IMR-90 (cell line): ENCODE measurements at regions not wholly inside any gene's neighbourhood (a gene's known extent, or its start where the extent isn't known, plus 50 kb on each side); places are given as distances from the start of the nearest gene placed in this dataset.

Experiments
- ATAC-seq: fragments of 200-7000 bp; cut with Tn5 transposase; 2 replicates; pipeline ENCODE4 v1.9.1; 2020; ENCODE audit warnings: low read depth, mild to moderate bottlenecking, moderate library complexity
- BruUV-seq: library from RNA; stranded (reverse); fragments of 400-500 nt; replicated peaks from 2 replicates; lab custom pipeline; 2021; lab: Mats Ljungman, UMichigan
- CTCF ChIA-PET: fragments of 300-600 bp; formaldehyde crosslinking; extraction: SDS; loops from one replicate; lab custom pipeline; 2021; ENCODE audit warnings: antibody characterized with exemption; lab: Yijun Ruan, JAX
- POLR2A ChIA-PET: fragments of 300-600 bp; sonication (Branson Sonifier 250); formaldehyde crosslinking; loops from one replicate; lab custom pipeline; 2022; ENCODE audit warnings: antibody characterized with exemption; ENCODE audit not compliant: unreplicated experiment; lab: Charles Lee
- DNase-seq: peaks from one replicate; pipeline ENCODE4 v3.0.0; 2013
- H2AFZ ChIP-seq: replicated peaks from 2 replicates; pipeline ENCODE3; 2013; ENCODE audit warnings: low read length, mild to moderate bottlenecking; ENCODE audit not compliant: poor library complexity
- H2AK5ac ChIP-seq: 2 replicates; pipeline ENCODE4 v1.6.1; 2013; ENCODE audit warnings: low read depth, low read length, inconsistent platforms
- H2AK9ac ChIP-seq: replicated peaks from 2 replicates; pipeline ENCODE3; 2013; ENCODE audit warnings: mild to moderate bottlenecking, low read depth, low read length, moderate library complexity; ENCODE audit not compliant: poor library complexity
- H2BK120ac ChIP-seq: 2 replicates; pipeline ENCODE4 v1.6.1; 2013; ENCODE audit warnings: low read depth, low read length, inconsistent platforms
- H2BK15ac ChIP-seq: 3 replicates; pipeline ENCODE4 v1.6.1; 2013; ENCODE audit warnings: low read depth, low read length, inconsistent platforms
- H2BK20ac ChIP-seq: 2 replicates; pipeline ENCODE4 v1.6.1; 2013; ENCODE audit warnings: low read depth, mild to moderate bottlenecking, inconsistent platforms, low read length, moderate library complexity
- H2BK5ac ChIP-seq: 2 replicates; pipeline ENCODE4 v1.6.1; 2013; ENCODE audit warnings: mild to moderate bottlenecking, low read depth, low read length, inconsistent platforms; ENCODE audit not compliant: poor library complexity, severe bottlenecking
- H3K14ac ChIP-seq: replicated peaks from 2 replicates; pipeline ENCODE4 v1.6.1; 2013; ENCODE audit warnings: low read depth, low read length, inconsistent platforms
- H3K18ac ChIP-seq: 2 replicates; pipeline ENCODE4 v1.6.1; 2013; ENCODE audit warnings: low read depth, low read length, control low read depth
- H3K23ac ChIP-seq: 2 replicates; pipeline ENCODE4 v1.6.1; 2013; ENCODE audit warnings: low read depth, low read length, inconsistent platforms
- H3K27ac ChIP-seq: 2 replicates; pipeline ENCODE4 v1.5.1; 2013; ENCODE audit warnings: mild to moderate bottlenecking, control low read depth, low read length; ENCODE audit not compliant: insufficient read depth
- H3K27me3 ChIP-seq: 2 replicates; pipeline ENCODE4 v1.6.1; 2013; ENCODE audit warnings: low read length; ENCODE audit not compliant: control insufficient read depth, insufficient read depth
- H3K36me3 ChIP-seq: 2 replicates; pipeline ENCODE4 v1.6.1; 2013; ENCODE audit warnings: low read length, mixed read lengths; ENCODE audit not compliant: control insufficient read depth, insufficient read depth
- H3K4ac ChIP-seq: 2 replicates; pipeline ENCODE4 v1.6.1; 2013; ENCODE audit warnings: low read depth, low read length, inconsistent platforms
- H3K4me1 ChIP-seq: 2 replicates; pipeline ENCODE4 v1.6.1; 2013; ENCODE audit warnings: low read length, mixed read lengths; ENCODE audit not compliant: control insufficient read depth, insufficient read depth
- H3K4me2 ChIP-seq: 2 replicates; pipeline ENCODE4 v1.6.1; 2013; ENCODE audit warnings: low read depth, mild to moderate bottlenecking, control low read depth, low read length, moderate library complexity
- H3K4me3 ChIP-seq: 2 replicates; pipeline ENCODE4 v1.5.1; 2013; ENCODE audit warnings: low read depth, mild to moderate bottlenecking, control low read depth, low read length, moderate library complexity; ENCODE audit not compliant: insufficient read depth
- H3K56ac ChIP-seq: 2 replicates; pipeline ENCODE4 v1.6.1; 2013; ENCODE audit warnings: low read length, inconsistent platforms; ENCODE audit not compliant: insufficient read depth; ENCODE audit errors: extremely low read depth
- H3K79me1 ChIP-seq, 2 experiments: 2 replicates each; pipeline ENCODE4 v1.6.1; 2013; ENCODE audit warnings: low read length in 2 of 2, inconsistent platforms in 1 of 2, low read depth in 1 of 2
- H3K9ac ChIP-seq: 2 replicates; pipeline ENCODE4 v1.6.1; 2013; ENCODE audit warnings: low read depth, low read length, control low read depth
- H3K9me1 ChIP-seq: 2 replicates; pipeline ENCODE4 v1.6.1; 2013; ENCODE audit warnings: low read length, inconsistent platforms; ENCODE audit not compliant: insufficient read depth
- H3K9me3 ChIP-seq: 2 replicates; pipeline ENCODE4 v1.6.1; 2013; ENCODE audit warnings: low read length; ENCODE audit not compliant: control insufficient read depth, insufficient read depth
- H4K20me1 ChIP-seq: 2 replicates; pipeline ENCODE4 v1.6.1; 2013; ENCODE audit warnings: low read length, inconsistent platforms; ENCODE audit not compliant: insufficient read depth
- H4K5ac ChIP-seq: 2 replicates; pipeline ENCODE4 v1.6.1; 2013; ENCODE audit warnings: mild to moderate bottlenecking, low read depth, low read length, control low read depth
- H4K8ac ChIP-seq, 2 experiments: 2 replicates each; pipeline ENCODE4 v1.6.1; 2013; ENCODE audit warnings: low read depth in 2 of 2, low read length in 2 of 2, control low read depth in 1 of 2, inconsistent platforms in 1 of 2
- H4K91ac ChIP-seq: 2 replicates; pipeline ENCODE4 v1.6.1; 2013; ENCODE audit warnings: low read depth, low read length, inconsistent platforms; ENCODE audit not compliant: insufficient read depth
- BHLHE40 ChIP-seq: fragments of 150-350 bp; IDR thresholded peaks from 2 replicates; pipeline ENCODE4 v1.6.1; 2016; ENCODE audit warnings: mild to moderate bottlenecking, low read depth, low read length
- CEBPB ChIP-seq: IDR thresholded peaks from 2 replicates; pipeline ENCODE4 v1.6.1; 2012; ENCODE audit warnings: low read depth, low read length, improper control_type of control experiment
- CHD1 ChIP-seq: IDR thresholded peaks from 2 replicates; pipeline ENCODE4 v1.6.1; 2012; ENCODE audit warnings: low read depth, low read length, improper control_type of control experiment
- CTCF ChIP-seq: conservative IDR thresholded peaks from 2 replicates; pipeline ENCODE4 v1.5.1; 2012; ENCODE audit warnings: mild to moderate bottlenecking, low read depth, low read length, improper control_type of control experiment
- ELK1 ChIP-seq: fragments of 150-350 bp; IDR thresholded peaks from 2 replicates; pipeline ENCODE4 v1.6.1; 2016; ENCODE audit warnings: low read depth, mild to moderate bottlenecking, low read length, moderate library complexity, borderline replicate concordance
- FOS ChIP-seq: fragments of 150-350 bp; IDR thresholded peaks from 2 replicates; pipeline ENCODE4 v1.6.1; 2016; ENCODE audit warnings: low read depth, low read length
- MAFK ChIP-seq: IDR thresholded peaks from 2 replicates; pipeline ENCODE4 v1.6.1; 2012; ENCODE audit warnings: low read depth, low read length, improper control_type of control experiment
- MAZ ChIP-seq: IDR thresholded peaks from 2 replicates; pipeline ENCODE4 v1.6.1; 2012; ENCODE audit warnings: low read depth, mild to moderate bottlenecking, low read length, improper control_type of control experiment, moderate library complexity, borderline replicate concordance
- MXI1 ChIP-seq: IDR thresholded peaks from 2 replicates; pipeline ENCODE4 v1.6.1; 2012; ENCODE audit warnings: low read depth, mild to moderate bottlenecking, low read length, moderate library complexity, borderline replicate concordance
- NFE2L2 ChIP-seq: fragments of 150-350 bp; IDR thresholded peaks from 2 replicates; pipeline ENCODE4 v1.6.1; 2016; ENCODE audit warnings: low read depth, mild to moderate bottlenecking, low read length
- POLR2A ChIP-seq: IDR thresholded peaks from 2 replicates; pipeline ENCODE4 v1.6.1; 2012; ENCODE audit warnings: mild to moderate bottlenecking, low read depth, low read length
- RAD21 ChIP-seq: IDR thresholded peaks from 2 replicates; pipeline ENCODE4 v1.6.1; 2012; ENCODE audit warnings: low read length, improper control_type of control experiment
- RCOR1 ChIP-seq: IDR thresholded peaks from 2 replicates; pipeline ENCODE4 v1.6.1; 2012; ENCODE audit warnings: mild to moderate bottlenecking, low read length, improper control_type of control experiment; ENCODE audit not compliant: insufficient replicate concordance
- RFX5 ChIP-seq: IDR thresholded peaks from 2 replicates; pipeline ENCODE4 v1.8.0; 2012; ENCODE audit warnings: low read depth, mild to moderate bottlenecking, low read length, moderate library complexity
- SMC3 ChIP-seq: fragments of 150-350 bp; IDR thresholded peaks from 2 replicates; pipeline ENCODE4 v1.6.1; 2016; ENCODE audit warnings: low read depth, mild to moderate bottlenecking, antibody characterized with exemption, low read length, moderate library complexity
- USF2 ChIP-seq: fragments of 150-350 bp; IDR thresholded peaks from 2 replicates; pipeline ENCODE4 v1.6.1; 2017; ENCODE audit warnings: mild to moderate bottlenecking, antibody characterized with exemption, low read length, low read depth
- WGBS, 2 experiments: methylation state at CpG; one replicate each; pipeline versions ENCODE4 v1.1.5 to v1.1.7; 2013; ENCODE audit warnings: missing lambda C conversion rate in 2 of 2; ENCODE audit not compliant: insufficient read length in 1 of 2; ENCODE audit errors: extremely low coverage in 2 of 2; 5-methylcytosine and 5-hydroxymethylcytosine counted together
- dilution Hi-C: fragments of 300-500 bp; cut with HindIII; formaldehyde crosslinking; loops from one replicate; pipeline ENCODE4 v1.14.3; 2018; ENCODE audit warnings: low sequenced_read_pairs; ENCODE audit not compliant: unreplicated experiment
- in situ Hi-C: fragments of 300-500 bp; cut with MboI; formaldehyde crosslinking; loops from 3 replicates; pipeline ENCODE4 v1.14.3; 2019; ENCODE audit warnings: low sequenced_read_pairs, inconsistent platforms, mixed read lengths
- intact Hi-C: fragments of 100-400 bp; cut with micrococcal nuclease; formaldehyde crosslinking; loops from 2 replicates; pipeline ENCODE4 v1.10.0; 2022

GRCh38 chr15:88976656-88977055, 63.5 kb upstream of the MFGE8 start:
- no peak overlapping the region for H4K5ac ChIP-seq
- in situ Hi-C loops: no loop called here
- CTCF ChIA-PET: no interaction called here
- no peak overlapping the region for H2BK15ac ChIP-seq
- WGBS, 2 experiments: 100% methylated on average over 1 of the region's 2 CpGs; no CpG with 5 or more reads in 1 of the 2 experiments
- H3K18ac ChIP-seq: no peak overlapping the region; the same call in 1 of the 2 replicates
- H3K9ac ChIP-seq: no peak overlapping the region
- H3K27ac ChIP-seq: no peak overlapping the region
- H3K9me1 ChIP-seq: 0 out of 2 replicates have a peak, but pooled peaks cover under 1% of the 10 kb centered on the region
- ATAC-seq (no peak), DNase-seq (no peak)
- H2BK120ac ChIP-seq: no peak overlapping the region
- H4K20me1 ChIP-seq: no peaks in the 10 kb centered on the region
- no peak overlapping the region for H3K14ac ChIP-seq
- H3K4me2 ChIP-seq: no peak overlapping the region
- dilution Hi-C loops: no loop called here
- H3K4me3 ChIP-seq: no peak overlapping the region
- no peak overlapping the region for H4K91ac ChIP-seq
- H3K36me3 ChIP-seq: no peaks in the 10 kb centered on the region
- no peak overlapping the region for H2AFZ ChIP-seq
- H2BK20ac ChIP-seq: no peak overlapping the region
- H2AK9ac ChIP-seq: no peak overlapping the region
- peaks cover 3% of the 10 kb centered on the region for H3K4me1 ChIP-seq
- BruUV-seq: no TSS peak
- H3K79me1 ChIP-seq: no peaks in the 10 kb centered on the region
- H3K9me3 ChIP-seq: peaks cover 3% of the 10 kb centered on the region
- POLR2A ChIA-PET: no interaction called here
- no peak overlapping the region for H3K23ac ChIP-seq
- no peaks in the 10 kb centered on the region for H3K27me3 ChIP-seq
- no peak overlapping the region for H3K4ac ChIP-seq
- no peak overlapping the region for H4K8ac ChIP-seq
- no peak for TF ChIP-seq RFX5
- no peak for TF ChIP-seq MAZ
- TF ChIP-seq SMC3: no peak
- TF ChIP-seq CEBPB: no peak
- TF ChIP-seq RAD21: no peak
- TF ChIP-seq MXI1: no peak
- no peak for TF ChIP-seq POLR2A
- no peak for TF ChIP-seq ELK1
- TF ChIP-seq RCOR1: no peak
- TF ChIP-seq BHLHE40: no peak
- no peak for TF ChIP-seq FOS
- TF ChIP-seq NFE2L2: no peak
- TF ChIP-seq MAFK: no peak
- no peak for TF ChIP-seq CHD1
- TF ChIP-seq CTCF: no peak
- no peak for TF ChIP-seq USF2
- no peak overlapping the region for H2AK5ac ChIP-seq
- no peak overlapping the region for H2BK5ac ChIP-seq
- intact Hi-C loops: no loop called here
- H3K56ac ChIP-seq: no peak overlapping the region
